ENCODE measurements at regions not wholly inside any gene's neighbourhood (a gene's known extent, or its start where the extent isn't known, plus 50 kb on each side); places are given as distances from the start of the nearest gene placed in this dataset.

GRCh38 chr2:10242998-10243925 lies 59.4 kb upstream of the HPCAL1 start:
- H3K9me3 Mint-ChIP-seq: no peaks in the 10 kb centered on the region
- H3K4me3 Mint-ChIP-seq: no peak overlapping the region
- DNase-seq (ENCODE audit: low spot score): no peak
- no peaks in the 10 kb centered on the region for H3K4me1 Mint-ChIP-seq (ENCODE audit: low read depth)
- no peaks in the 10 kb centered on the region for H3K27me3 Mint-ChIP-seq (ENCODE audit: low read depth)
- no peak overlapping the region for H3K27ac Mint-ChIP-seq
- H3K36me3 Mint-ChIP-seq (ENCODE audit: low read depth): no peaks in the 10 kb centered on the region

GRCh38 chr2:10243926-10244270 lies 58.8 kb upstream of the HPCAL1 start:
- no peak overlapping the region for H3K4me3 Mint-ChIP-seq
- DNase-seq (ENCODE audit: low spot score): no peak
- no peaks in the 10 kb centered on the region for H3K9me3 Mint-ChIP-seq
- H3K4me1 Mint-ChIP-seq (ENCODE audit: low read depth): no peaks in the 10 kb centered on the region
- no peaks in the 10 kb centered on the region for H3K36me3 Mint-ChIP-seq (ENCODE audit: low read depth)
- H3K27me3 Mint-ChIP-seq (ENCODE audit: low read depth): peaks cover 3% of the 10 kb centered on the region
- no peak overlapping the region for H3K27ac Mint-ChIP-seq

GRCh38 chr2:10245021-10245420 lies 57.7 kb upstream of the HPCAL1 start:
- Mint-ChIP-seq H3K27me3 (ENCODE audit: low read depth) (peaks cover 10% of the 10 kb centered on the region), H3K9me3 (peaks cover 4% of the 10 kb centered on the region), H3K4me3 (no peak overlapping the region), H3K27ac (no peak overlapping the region), H3K36me3 (ENCODE audit: low read depth) (peaks cover 3% of the 10 kb centered on the region), H3K4me1 (ENCODE audit: low read depth) (no peaks in the 10 kb centered on the region)
- DNase-seq (ENCODE audit: low spot score): no peak

- Mint-ChIP-seq H3K4me1 (ENCODE audit: low read depth) (no peaks in the 10 kb centered on the region), H3K27me3 (ENCODE audit: low read depth) (peaks cover 16% of the 10 kb centered on the region), H3K4me3 (no peak overlapping the region), H3K9me3 (peaks cover 10% of the 10 kb centered on the region), H3K36me3 (ENCODE audit: low read depth) (peaks cover 3% of the 10 kb centered on the region), H3K27ac (no peak overlapping the region)
- DNase-seq (ENCODE audit: low spot score): no peak
These were observed 57.0 kb upstream of the HPCAL1 start for GRCh38 chr2:10245661-10246060.

- H3K27ac Mint-ChIP-seq: no peak overlapping the region
- H3K9me3 Mint-ChIP-seq: peaks cover 15% of the 10 kb centered on the region
- peaks cover 3% of the 10 kb centered on the region for H3K36me3 Mint-ChIP-seq (ENCODE audit: low read depth)
- H3K4me1 Mint-ChIP-seq (ENCODE audit: low read depth): no peaks in the 10 kb centered on the region
- H3K27me3 Mint-ChIP-seq (ENCODE audit: low read depth): peaks cover 20% of the 10 kb centered on the region
- no peak for DNase-seq (ENCODE audit: low spot score)
- H3K4me3 Mint-ChIP-seq: no peak overlapping the region
These were observed 56.3 kb upstream of the HPCAL1 start for GRCh38 chr2:10246370-10246769.

- Mint-ChIP-seq H3K4me3 (no peak overlapping the region), H3K4me1 (ENCODE audit: low read depth) (no peaks in the 10 kb centered on the region), H3K36me3 (ENCODE audit: low read depth) (peaks cover 5% of the 10 kb centered on the region), H3K27ac (no peak overlapping the region), H3K9me3 (peaks cover 15% of the 10 kb centered on the region), H3K27me3 (ENCODE audit: low read depth) (peaks cover 22% of the 10 kb centered on the region)
- no peak for DNase-seq (ENCODE audit: low spot score)
These were observed 55.9 kb upstream of the HPCAL1 start for GRCh38 chr2:10246831-10247230.

- peaks cover 5% of the 10 kb centered on the region for H3K36me3 Mint-ChIP-seq (ENCODE audit: low read depth)
- no peak overlapping the region for H3K27ac Mint-ChIP-seq
- no peak overlapping the region for H3K4me3 Mint-ChIP-seq
- H3K4me1 Mint-ChIP-seq (ENCODE audit: low read depth): peaks cover 2% of the 10 kb centered on the region
- peaks cover 15% of the 10 kb centered on the region for H3K9me3 Mint-ChIP-seq
- peaks cover 26% of the 10 kb centered on the region for H3K27me3 Mint-ChIP-seq (ENCODE audit: low read depth)
- DNase-seq (ENCODE audit: low spot score): no peak
These were observed 52.9 kb upstream of the HPCAL1 start for GRCh38 chr2:10249798-10250197.

GRCh38 chr2:10252224-10252623 lies 50.5 kb upstream of the HPCAL1 start:
- no peak overlapping the region for H3K27ac Mint-ChIP-seq
- peaks cover 2% of the 10 kb centered on the region for H3K4me1 Mint-ChIP-seq (ENCODE audit: low read depth)
- no peak overlapping the region for H3K4me3 Mint-ChIP-seq
- peaks cover 15% of the 10 kb centered on the region for H3K9me3 Mint-ChIP-seq
- DNase-seq (ENCODE audit: low spot score): no peak
- H3K27me3 Mint-ChIP-seq (ENCODE audit: low read depth): peaks cover 26% of the 10 kb centered on the region
- H3K36me3 Mint-ChIP-seq (ENCODE audit: low read depth): peaks cover 5% of the 10 kb centered on the region

GRCh38 chr2:10252661-10253060 lies 50.0 kb upstream of the HPCAL1 start:
- Mint-ChIP-seq H3K9me3 (peaks cover 15% of the 10 kb centered on the region), H3K36me3 (ENCODE audit: low read depth) (peaks cover 5% of the 10 kb centered on the region), H3K27ac (no peak overlapping the region), H3K4me3 (no peak overlapping the region), H3K27me3 (ENCODE audit: low read depth) (peaks cover 26% of the 10 kb centered on the region), H3K4me1 (ENCODE audit: low read depth) (peaks cover 2% of the 10 kb centered on the region)
- no peak for DNase-seq (ENCODE audit: low spot score)
